GM23338 (cell line): ENCODE measurements at regions not wholly inside any gene's neighbourhood (a gene's known extent, or its start where the extent isn't known, plus 50 kb on each side); places are given as distances from the start of the nearest gene placed in this dataset.

ENCODE experiments used
- ATAC-seq: fragments of 200-7000 bp; cut with Tn5 transposase; 3 replicates; pipeline ENCODE4 v1.9.1; 2020
- DNase-seq: peaks from one replicate; pipeline ENCODE4 v3.0.0-alpha.2; 2015; ENCODE audit warnings: low spot score
- H2AFZ ChIP-seq: fragments of 200-600 bp; sonication (generic); 2 replicates; pipeline ENCODE4 v1.8.0; 2016; ENCODE audit warnings: antibody characterized with exemption, mild to moderate bottlenecking, moderate library complexity
- H3F3A ChIP-seq: fragments of 200-600 bp; sonication (generic); replicated peaks from 2 replicates; pipeline ENCODE4 v1.8.0; 2017; ENCODE audit warnings: antibody characterized with exemption, mixed run types, low read depth
- H3K27ac ChIP-seq: fragments of 200-600 bp; sonication (generic); 2 replicates; pipeline ENCODE4 v1.6.1; 2016; ENCODE audit warnings: low read depth
- H3K27me3 ChIP-seq: fragments of 200-600 bp; sonication (generic); 2 replicates; pipeline ENCODE4 v1.8.0; 2016; ENCODE audit warnings: mild to moderate bottlenecking, mixed run types, moderate library complexity; ENCODE audit not compliant: insufficient read depth
- H3K36me3 ChIP-seq: fragments of 200-600 bp; sonication (generic); 2 replicates; pipeline ENCODE4 v1.8.0; 2016; ENCODE audit warnings: mild to moderate bottlenecking; ENCODE audit not compliant: insufficient read depth
- H3K4me1 ChIP-seq: fragments of 200-600 bp; sonication (generic); 2 replicates; pipeline ENCODE4 v1.8.0; 2016; ENCODE audit warnings: mild to moderate bottlenecking, moderate library complexity; ENCODE audit not compliant: insufficient read depth
- H3K4me2 ChIP-seq: fragments of 200-600 bp; sonication (generic); 2 replicates; pipeline ENCODE4 v1.7.1; 2017; ENCODE audit warnings: mixed run types
- H3K4me3 ChIP-seq: fragments of 200-600 bp; sonication (generic); 2 replicates; pipeline ENCODE4 v1.6.1; 2016; ENCODE audit warnings: mixed run types
- H3K79me2 ChIP-seq: fragments of 200-600 bp; sonication (generic); replicated peaks from 2 replicates; pipeline ENCODE4 v1.8.0; 2017; ENCODE audit warnings: mild to moderate bottlenecking; ENCODE audit not compliant: insufficient read depth
- H3K9me2 ChIP-seq: fragments of 200-600 bp; sonication (generic); 2 replicates; pipeline ENCODE4 v1.8.0; 2017; ENCODE audit not compliant: insufficient read depth
- H4K20me1 ChIP-seq: fragments of 200-600 bp; sonication (generic); replicated peaks from 2 replicates; pipeline ENCODE4 v1.8.0; 2017; ENCODE audit warnings: mild to moderate bottlenecking; ENCODE audit not compliant: insufficient read depth
- H3K27ac Mint-ChIP-seq: 2 replicates; pipeline ENCODE4 v1.8.0; 2020; ENCODE audit warnings: inconsistent platforms, mild to moderate bottlenecking, moderate library complexity, mixed read lengths
- H3K27me3 Mint-ChIP-seq: 3 replicates; pipeline ENCODE4 v1.8.0; 2022; ENCODE audit warnings: low read depth, mild to moderate bottlenecking, moderate library complexity, mixed read lengths, inconsistent platforms; ENCODE audit not compliant: insufficient read depth, poor library complexity
- H3K36me3 Mint-ChIP-seq: 3 replicates; pipeline ENCODE4 v1.8.0; 2021; ENCODE audit warnings: low read depth, mild to moderate bottlenecking, inconsistent platforms, moderate library complexity, mixed read lengths
- H3K4me1 Mint-ChIP-seq: 3 replicates; pipeline ENCODE4 v1.8.0; 2020; ENCODE audit warnings: mild to moderate bottlenecking, inconsistent platforms, mixed read lengths
- H3K4me3 Mint-ChIP-seq: 3 replicates; pipeline ENCODE4 v1.8.0; 2021; ENCODE audit warnings: moderate library complexity, mild to moderate bottlenecking, inconsistent platforms, mixed read lengths
- H3K9me3 Mint-ChIP-seq: 3 replicates; pipeline ENCODE4 v1.8.0; 2020; ENCODE audit warnings: moderate library complexity, mild to moderate bottlenecking, inconsistent platforms, mixed read lengths
- CREB1 ChIP-seq: fragments of 250-450 bp; sonication (Bioruptor Pico); IDR thresholded peaks from 2 replicates; pipeline ENCODE4 v1.5.0; 2020; ENCODE audit warnings: low read depth, mild to moderate bottlenecking, moderate library complexity
- CTCF ChIP-seq, 2 experiments: fragments of 200-600 bp in 1 of 2; sonication (generic) in 1 of 2; conservative IDR thresholded peaks; 2 replicates each; pipeline versions ENCODE4 v1.5.1 to v1.6.1; 2016 to 2017; ENCODE audit warnings: antibody characterized with exemption in 2 of 2, low read depth in 2 of 2, mild to moderate bottlenecking in 2 of 2, moderate library complexity in 1 of 2
- EZH2phosphoT487 ChIP-seq: fragments of 200-600 bp; sonication (generic); IDR thresholded peaks from one replicate; pipeline ENCODE4 v1.8.1; 2018; ENCODE audit warnings: antibody characterized with exemption; ENCODE audit not compliant: unreplicated experiment
- JUNB ChIP-seq: IDR thresholded peaks from one replicate; pipeline ENCODE4 v1.6.1; 2016; ENCODE audit warnings: antibody characterized with exemption; ENCODE audit not compliant: unreplicated experiment
- REST ChIP-seq: IDR thresholded peaks from one replicate; pipeline ENCODE4 v1.6.1; 2018; ENCODE audit warnings: antibody characterized with exemption; ENCODE audit not compliant: unreplicated experiment
- STAT1 ChIP-seq: IDR thresholded peaks from one replicate; pipeline ENCODE4 v1.6.1; 2016; ENCODE audit warnings: antibody characterized with exemption; ENCODE audit not compliant: unreplicated experiment
- ZNF331 ChIP-seq: fragments of 250-450 bp; sonication (Bioruptor Pico); IDR thresholded peaks from 2 replicates; pipeline ENCODE4 v1.5.0; 2020; ENCODE audit warnings: low read depth, mild to moderate bottlenecking, moderate library complexity
- ZNF462 ChIP-seq: fragments of 250-450 bp; sonication (Bioruptor Pico); IDR thresholded peaks from 2 replicates; pipeline ENCODE4 v1.5.0; 2020; ENCODE audit warnings: mild to moderate bottlenecking, moderate library complexity

- TF ChIP-seq CTCF (conservative IDR thresholded peaks at IDR 0.05; ENCODE audit: low read depth in 2 of 2): no peak
- no peak for TF ChIP-seq CREB1 (CRISPR knock-in tag)
- no peak for TF ChIP-seq REST
- TF ChIP-seq STAT1: no peak
Observed at GRCh38 chr16:86080131-86080875, 181.3 kb downstream of the IRF8 start (continued).

GRCh38 chr16:86080982-86081381 is 182.0 kb downstream of the IRF8 start:
- no peaks in the 10 kb centered on the region for H3K27me3 ChIP-seq
- no peak overlapping the region for H3K27ac ChIP-seq
- no peaks in the 10 kb centered on the region for H3K79me2 ChIP-seq
- H3K36me3 Mint-ChIP-seq: no peaks in the 10 kb centered on the region
- H3K27me3 Mint-ChIP-seq: peaks cover 7% of the 10 kb centered on the region
- H2AFZ ChIP-seq: no peak overlapping the region
- no peak overlapping the region for H3K4me3 Mint-ChIP-seq
- no peaks in the 10 kb centered on the region for H3K9me2 ChIP-seq
- no peak overlapping the region for H3K27ac Mint-ChIP-seq
- no peak for TF ChIP-seq JUNB
- TF ChIP-seq ZNF462 (CRISPR knock-in tag): no peak
- no peak for TF ChIP-seq EZH2phosphoT487
- no peak for TF ChIP-seq ZNF331
- TF ChIP-seq REST: no peak
- no peak overlapping the region for H3K4me2 ChIP-seq
- no peaks in the 10 kb centered on the region for H4K20me1 ChIP-seq
- no peak overlapping the region for H3K4me3 ChIP-seq
- DNase-seq (no peak), ATAC-seq (no peak)
- no peaks in the 10 kb centered on the region for H3F3A ChIP-seq
- no peaks in the 10 kb centered on the region for H3K36me3 ChIP-seq
- H3K9me3 Mint-ChIP-seq: no peaks in the 10 kb centered on the region
- no peaks in the 10 kb centered on the region for H3K4me1 ChIP-seq
- no peaks in the 10 kb centered on the region for H3K4me1 Mint-ChIP-seq
